UCSD-AML1 (cell line): ENCODE measurements at regions not wholly inside any gene's neighbourhood (a gene's known extent, or its start where the extent isn't known, plus 50 kb on each side); places are given as distances from the start of the nearest gene placed in this dataset.

ENCODE experiments used
- DNase-seq: peaks from one replicate; lab custom pipeline; 2025; ENCODE audit not compliant: unreplicated experiment; lab: John Stamatoyannopoulos, UW

DNA sequence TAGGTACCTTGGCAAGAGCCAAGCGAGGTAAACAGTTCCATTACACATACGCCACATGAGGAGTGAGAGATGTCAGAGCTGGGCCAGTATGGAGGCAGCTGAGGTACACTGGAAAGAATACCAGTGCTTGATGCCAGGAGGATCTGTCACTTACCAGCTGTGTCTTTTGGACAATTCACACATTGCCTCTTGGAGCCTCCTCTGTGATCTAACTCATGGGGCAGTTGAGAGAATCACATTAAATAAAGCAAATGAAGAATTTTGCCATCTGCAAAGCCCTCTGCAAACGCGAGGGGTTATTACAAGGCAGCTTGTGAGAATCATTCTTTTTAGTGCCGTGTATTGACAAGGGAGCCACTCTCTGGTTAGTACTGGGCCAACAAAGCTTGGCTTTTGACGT is 429.7 kb upstream of the KLF4 start:
- DNase-seq: no peak

DNA sequence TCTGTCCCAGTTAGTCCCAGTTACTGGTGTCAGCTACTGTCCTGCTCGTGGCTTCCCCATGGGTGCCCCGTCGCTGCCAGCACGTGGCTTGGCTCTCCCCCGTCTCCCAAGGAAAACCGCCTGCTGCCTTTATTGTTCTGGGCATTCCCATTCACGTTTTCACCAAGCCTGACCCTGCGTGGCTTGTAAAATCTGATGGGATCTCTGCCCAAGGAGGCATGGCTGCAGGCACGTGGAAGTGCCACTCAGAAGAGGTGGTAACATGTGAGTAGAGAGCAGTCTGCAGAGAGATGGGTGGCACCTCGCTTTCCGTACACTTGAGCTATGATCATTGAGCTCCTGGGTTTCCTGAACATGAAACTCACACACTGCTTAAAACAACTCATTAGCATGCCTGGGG is 429.2 kb upstream of the KLF4 start:
- DNase-seq: no peak

DNA sequence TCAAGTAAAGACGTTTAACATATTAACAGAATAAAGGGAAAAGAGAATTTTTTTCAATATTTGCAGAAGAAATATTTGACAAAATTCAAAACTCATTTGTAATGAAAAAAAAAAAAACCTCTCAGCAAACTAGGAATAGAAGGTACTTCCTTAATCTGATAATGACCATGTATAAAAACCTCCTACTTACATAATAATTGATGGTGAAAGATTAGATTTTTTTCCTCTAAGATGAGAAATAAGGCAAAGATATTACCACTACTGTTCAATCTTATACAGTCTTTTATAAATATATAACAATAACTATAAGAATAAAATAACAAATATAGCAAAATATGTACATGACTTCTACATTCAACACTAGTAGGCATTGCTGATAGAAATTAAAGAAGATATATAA is 424.6 kb upstream of the KLF4 start:
- DNase-seq: no peak

DNA sequence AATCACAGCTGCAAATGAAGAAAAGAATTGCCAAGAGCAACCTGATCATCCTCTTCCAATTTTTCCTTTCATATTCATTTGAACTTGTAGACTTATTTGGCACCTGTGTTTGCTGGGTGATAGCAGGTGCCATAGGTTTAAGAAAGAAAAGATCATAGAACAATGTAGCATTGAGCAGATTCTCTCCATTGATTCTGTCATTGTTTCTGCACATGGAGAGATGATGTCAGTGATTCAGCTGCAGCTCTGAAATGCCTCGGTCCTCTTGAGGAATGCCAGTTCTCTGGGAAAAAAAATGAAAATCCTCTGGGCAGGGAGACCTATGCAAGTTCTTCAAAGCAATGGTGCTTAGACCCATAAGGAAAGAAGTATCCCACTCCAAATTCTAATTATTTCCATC is 418.1 kb upstream of the KLF4 start:
- no peak for DNase-seq

DNA sequence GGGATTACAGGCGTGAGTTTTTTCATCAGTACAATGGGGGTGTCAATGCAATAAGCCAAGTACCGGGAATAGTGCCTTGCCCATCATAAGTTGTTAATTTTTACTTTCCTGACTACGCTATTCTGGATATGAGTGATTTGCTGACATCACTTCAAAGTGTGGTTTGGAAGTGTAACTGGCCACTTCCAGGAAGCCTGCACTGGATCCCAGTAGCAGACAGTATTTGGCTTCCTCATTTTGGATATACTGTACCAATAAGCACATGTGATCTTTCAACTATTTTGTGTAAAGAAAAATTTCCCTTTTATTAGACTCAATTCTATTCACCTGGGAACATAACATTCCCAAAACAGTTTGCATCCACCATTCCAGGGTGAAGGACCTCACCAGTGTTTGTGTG is 417.7 kb upstream of the KLF4 start:
- DNase-seq: no peak

DNA sequence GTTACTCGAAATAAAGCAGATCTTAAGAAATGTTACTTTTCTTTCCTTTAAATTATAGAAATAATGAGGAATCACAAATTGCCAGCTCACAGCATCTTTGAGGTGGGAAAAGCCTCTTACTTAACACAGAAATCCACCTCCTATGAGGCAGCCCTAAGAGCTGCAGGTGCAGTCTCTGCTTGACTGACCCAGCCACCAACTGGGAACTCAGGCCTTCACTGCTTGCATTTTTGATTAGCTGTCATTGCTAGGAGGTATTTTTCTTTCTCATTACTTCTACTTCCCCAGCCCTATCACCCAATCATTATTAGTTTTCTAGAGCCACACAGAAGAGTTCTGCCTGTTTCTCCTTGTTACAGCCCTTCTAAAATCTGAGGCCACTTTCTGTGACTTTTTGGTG is 416.5 kb upstream of the KLF4 start:
- no peak for DNase-seq

DNA sequence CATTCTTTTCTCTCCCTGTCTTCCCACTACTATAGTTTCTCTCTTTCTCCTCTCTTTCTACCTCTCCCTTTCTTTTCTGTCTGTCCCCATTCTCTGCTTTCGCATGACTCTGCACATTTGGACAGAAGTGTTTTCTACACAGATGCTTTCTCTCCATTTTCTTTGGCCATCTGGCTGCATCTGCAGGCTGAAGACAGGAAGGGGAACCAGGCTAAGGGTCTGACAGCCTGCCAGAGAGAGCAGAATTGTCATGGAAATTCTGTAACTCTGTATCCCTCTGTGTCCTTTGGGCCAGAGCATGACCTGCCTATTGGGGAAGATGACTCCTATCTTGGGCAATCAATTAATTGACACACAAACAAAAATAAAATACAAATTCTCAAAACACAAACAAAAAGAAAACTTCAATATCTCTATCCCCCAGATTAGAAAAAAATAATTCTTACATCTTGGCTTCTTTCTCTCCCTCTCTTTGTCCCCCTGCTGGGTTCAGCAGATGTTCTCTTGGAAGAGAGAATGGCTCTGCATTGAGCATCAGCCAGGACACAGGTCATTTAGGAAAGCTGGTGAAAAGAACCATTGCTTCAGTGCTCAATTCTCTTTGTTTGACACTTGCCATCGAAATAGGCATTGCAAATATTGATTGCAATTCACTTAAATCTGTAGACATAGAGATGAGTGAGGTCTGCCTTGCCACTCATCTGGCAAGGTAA is 415.9 kb upstream of the KLF4 start:
- DNase-seq: no peak

DNA sequence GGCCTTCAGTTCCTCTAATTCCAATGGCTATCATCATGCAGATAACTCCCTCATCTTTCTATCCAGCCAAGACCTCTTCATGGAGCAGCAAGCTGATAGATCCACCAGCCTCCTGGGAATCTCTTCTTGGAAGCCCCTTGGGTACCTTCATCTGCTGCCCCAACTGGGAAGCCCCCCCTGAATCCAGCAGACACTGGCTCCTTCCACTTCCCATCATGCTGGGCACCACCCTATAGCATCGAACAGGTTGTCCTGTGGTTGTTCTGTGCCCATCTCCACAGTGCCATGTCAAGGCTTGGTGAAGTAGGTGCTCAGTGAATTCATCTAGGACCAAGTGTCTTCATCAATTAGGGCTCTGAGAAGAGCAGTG is 410.4 kb upstream of the KLF4 start:
- DNase-seq: no peak

DNA sequence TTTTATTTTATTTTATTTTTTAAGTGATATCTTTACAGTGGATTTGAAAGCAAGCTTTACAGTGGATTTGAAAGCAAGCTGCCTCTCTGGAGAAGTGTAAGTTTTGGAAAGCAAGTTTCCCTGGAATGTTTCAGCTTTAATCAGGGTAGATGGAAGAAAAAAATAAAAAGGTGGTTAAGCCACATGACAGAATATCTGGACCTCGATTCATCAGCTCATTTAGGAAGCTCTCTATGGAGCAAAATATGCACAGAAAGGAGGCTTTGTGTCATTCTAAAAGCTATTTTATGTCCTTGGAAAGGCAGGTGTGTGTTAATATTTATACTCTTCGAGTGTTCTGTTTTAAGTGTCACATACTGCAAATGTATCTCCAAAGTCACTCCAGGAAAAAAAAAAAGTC is 409.2 kb upstream of the KLF4 start:
- DNase-seq: no peak

DNA sequence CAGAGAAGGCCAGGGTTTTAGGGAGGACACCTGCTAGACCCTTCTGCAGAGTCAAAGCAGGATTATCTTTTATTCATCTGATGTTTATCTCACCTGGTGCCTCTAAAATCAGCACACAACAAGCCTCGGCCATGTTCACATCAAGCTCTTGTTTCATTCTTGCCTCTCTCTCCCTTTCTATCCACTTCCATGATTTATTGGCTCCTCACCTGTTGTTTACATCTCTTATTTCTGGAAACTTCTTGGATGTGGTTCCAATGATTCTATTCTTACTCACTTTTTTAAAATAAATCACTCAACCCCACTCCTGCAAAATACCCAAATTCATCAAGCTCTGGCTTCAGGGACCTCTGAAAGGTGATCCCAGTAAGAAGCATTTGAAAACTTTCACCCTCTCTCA is 407.0 kb upstream of the KLF4 start:
- no peak for DNase-seq

DNA sequence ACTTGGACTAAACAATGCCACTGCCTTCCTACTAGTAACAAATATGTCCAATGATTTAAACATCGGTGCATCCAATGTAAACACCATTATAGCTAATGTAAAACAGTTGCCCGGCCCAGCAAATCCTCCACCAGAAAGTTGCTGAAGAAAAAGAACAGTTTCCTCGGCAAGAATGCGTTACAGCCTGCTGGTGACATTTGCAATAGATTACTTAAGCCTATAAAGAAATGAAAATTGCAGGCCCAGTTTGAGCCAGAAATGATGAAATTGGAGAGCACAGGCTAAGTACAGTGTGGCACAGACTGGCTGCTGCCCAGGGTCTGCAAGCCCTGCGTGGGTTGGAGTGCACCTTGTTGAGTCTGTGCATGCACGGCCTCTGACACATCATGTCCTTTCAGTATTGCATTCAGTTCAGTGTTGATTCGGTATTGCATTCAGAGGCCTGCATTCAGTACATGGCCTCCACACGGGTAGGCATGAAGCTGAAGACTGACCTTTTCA is 406.0 kb upstream of the KLF4 start:
- no peak for DNase-seq

DNA sequence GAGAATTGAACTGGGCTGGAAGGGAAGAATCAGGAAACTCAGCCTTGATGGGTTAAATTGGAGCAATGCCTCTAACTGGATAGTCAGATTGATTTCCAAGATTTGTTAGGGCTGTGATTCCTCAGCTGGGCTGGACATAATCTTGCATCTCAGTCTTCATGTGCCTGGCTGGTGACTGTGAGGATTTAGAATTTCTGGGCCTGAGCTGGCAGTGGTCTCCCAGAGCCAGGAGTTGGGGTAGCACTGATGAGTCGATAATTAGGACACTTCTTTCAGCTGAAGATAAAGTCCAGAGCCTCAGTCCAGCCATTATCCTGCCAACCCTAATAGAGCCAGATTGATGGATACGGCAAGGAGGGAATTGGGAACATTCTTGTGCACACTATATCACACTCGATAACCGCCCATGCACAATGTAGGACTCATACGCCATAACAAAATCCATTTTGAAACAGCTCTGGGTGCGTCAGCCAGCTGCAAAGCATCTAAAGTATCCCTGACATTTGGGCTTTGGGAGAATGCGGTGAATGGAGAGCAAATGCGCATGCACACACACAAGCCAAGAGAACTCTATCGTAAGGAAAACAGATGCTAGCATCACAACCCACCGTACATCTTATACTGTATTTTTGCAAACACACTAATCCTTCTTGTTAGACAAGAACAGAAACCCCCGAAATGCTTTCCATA is 405.1 kb upstream of the KLF4 start:
- DNase-seq: no peak

DNA sequence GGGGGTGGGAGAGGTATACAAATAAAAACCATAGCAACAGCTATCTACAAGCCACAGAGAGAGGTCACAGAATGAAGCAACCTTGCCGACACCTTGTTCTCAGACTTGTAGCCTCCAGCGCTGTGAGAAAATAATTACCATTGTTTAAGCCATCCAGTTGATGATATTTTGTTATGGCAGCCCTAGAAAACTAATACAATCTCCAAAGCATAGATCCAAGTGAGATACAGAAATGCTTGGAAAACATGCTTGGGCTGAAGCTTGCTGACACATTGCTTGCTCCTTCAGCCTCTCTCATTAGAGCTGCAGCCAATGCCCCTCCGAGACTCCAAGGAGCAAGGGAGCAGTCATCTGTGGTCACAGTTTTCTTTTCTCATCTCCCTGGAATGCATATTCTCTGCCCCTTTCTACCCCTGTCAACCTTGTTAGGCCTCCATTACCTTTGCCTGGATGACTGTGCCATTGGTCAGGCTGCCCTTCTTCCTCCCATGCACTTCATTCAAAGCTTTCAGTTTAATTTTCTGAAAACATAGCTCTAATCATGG is 401.4 kb upstream of the KLF4 start:
- DNase-seq: no peak

DNA sequence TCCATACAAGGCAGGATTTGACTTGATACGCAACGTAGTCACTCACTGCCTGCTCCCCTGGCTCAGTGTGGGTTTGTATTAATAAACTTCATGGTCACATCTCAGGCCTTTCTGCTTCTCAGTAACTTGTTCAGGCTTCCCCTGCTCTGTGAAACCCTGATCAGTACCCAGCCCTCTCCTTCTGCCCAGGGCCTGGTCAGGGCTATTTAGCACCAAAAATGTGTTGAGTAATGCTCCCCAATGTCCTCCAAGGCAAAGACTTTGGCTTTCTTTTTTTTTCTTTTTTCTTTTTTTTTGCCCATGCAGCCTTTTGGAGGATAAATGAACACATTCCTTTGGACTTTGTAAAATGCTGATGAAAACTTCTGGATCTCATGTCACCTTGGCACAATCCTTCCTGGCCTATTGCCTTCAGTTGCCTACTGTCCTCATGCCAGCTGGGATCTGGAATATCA is 399.2 kb upstream of the KLF4 start:
- no peak for DNase-seq

DNA sequence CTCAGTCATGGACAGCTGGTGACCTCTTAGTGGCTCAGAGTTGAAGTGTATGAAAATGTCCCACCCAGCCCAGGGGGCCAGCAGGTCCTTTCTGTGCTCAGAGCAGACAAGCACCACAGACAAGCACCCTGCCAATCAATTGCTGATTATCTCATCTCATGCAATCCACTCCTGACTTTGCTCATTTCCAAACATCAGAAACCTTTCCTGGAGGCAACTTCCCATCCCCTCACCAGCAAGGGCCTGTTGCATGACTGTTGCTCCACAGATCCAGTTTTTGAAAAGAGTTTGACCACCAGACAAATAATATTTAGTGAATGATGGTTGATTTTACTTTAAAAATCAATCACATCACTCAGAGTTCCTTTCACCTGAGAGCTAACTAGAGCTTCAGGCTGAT is 397.3 kb upstream of the KLF4 start:
- no peak for DNase-seq

DNA sequence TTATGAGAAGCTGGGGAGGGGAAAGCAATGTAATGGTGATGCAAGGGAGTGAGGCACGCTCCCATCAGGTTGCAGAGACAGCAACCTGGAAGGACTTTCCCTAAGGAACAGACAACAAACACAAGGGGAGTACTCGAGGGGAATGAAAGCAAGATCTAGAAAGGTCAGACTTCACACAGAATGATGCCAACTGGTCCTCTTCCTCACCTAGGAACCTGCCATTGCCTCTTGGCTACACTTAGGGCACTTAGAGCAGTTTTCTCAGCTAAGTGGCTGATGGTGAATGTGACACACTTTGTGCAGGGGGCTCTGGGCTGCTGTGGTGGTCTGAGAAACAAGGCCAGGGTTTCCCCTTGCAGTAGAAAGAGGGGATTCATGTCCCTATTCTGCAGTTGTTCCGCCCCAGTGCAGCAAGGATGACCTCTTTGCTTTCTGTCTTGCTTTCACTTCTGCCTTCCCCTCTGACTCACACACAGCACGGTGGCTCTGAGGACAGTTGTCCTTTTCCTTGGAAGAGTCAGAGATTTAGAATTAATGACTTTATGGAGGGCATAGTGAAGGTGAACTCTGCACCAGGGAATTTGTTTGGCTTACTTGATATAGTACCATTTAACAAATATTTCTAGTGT is 394.0 kb upstream of the KLF4 start:
- no peak for DNase-seq

DNA sequence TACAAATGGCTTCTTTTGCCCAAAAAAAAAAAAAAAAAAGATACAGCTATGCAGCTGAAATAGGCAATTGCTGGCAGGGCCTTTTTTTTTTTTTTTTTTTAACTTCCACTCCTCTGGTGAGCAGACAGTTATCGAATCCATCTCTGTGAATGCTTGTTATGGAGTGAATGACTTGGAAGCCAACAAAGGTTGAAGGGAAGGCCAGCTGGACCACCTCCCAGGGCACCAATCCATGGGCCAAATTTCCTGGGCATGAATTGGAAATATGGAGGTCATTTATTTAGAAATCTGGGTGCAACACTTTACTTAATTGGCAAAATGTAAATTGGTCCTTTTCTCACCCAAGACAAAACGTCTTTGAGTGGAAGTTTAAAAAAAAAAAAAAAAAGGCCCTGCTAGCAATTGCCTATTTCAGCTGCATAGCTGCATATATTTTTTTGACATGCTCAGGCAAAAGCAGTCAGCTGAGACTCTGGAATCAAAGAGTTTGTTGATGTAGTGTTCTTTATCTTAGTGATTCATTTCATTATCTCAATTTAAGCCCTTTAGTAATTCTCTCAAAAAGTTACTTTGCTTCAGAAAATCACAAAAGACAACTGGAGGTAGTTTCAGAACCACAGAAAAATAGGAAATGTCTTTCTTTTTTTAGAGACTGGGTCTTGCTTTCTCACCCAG is 392.2 kb upstream of the KLF4 start:
- DNase-seq: no peak

DNA sequence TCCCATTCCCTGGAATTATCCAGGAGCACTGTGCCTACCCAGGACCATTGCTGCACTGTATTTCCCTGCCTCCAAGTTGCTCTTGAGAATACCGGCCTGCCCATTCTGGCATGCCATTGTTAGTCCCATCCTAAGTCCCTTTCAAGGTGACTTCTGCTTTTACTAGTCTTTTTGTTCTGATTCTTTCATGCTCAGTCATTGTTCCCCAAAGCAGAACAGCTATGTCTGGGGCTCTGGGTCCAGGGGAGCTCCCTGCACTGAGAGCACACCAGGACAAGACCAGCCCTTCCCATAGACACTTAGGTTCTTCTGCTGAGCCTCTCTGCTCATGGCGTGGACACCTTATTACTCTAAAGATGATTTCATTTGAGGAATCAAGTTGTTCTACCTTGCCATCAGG is 388.9 kb upstream of the KLF4 start:
- DNase-seq: no peak

DNA sequence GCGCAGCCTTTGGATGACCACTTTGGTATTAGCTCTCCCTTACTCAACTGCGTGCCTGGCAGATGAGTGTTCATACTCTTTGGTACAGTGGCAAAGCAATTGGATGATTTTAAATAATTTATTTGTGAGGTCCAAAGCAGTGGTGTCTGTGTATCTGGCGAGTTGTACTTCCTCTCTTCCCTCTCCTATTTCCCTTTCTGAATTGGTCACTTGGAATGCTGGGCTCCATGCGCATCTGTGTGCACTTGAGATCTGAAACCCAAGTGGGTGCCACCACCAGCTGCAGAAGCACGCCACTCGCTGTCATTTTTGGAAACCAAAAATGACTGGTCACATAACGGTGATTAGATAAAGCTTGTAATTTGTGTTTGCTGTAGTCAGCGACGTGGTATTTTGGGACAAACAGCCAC is 386.0 kb upstream of the KLF4 start:
- DNase-seq: no peak

DNA sequence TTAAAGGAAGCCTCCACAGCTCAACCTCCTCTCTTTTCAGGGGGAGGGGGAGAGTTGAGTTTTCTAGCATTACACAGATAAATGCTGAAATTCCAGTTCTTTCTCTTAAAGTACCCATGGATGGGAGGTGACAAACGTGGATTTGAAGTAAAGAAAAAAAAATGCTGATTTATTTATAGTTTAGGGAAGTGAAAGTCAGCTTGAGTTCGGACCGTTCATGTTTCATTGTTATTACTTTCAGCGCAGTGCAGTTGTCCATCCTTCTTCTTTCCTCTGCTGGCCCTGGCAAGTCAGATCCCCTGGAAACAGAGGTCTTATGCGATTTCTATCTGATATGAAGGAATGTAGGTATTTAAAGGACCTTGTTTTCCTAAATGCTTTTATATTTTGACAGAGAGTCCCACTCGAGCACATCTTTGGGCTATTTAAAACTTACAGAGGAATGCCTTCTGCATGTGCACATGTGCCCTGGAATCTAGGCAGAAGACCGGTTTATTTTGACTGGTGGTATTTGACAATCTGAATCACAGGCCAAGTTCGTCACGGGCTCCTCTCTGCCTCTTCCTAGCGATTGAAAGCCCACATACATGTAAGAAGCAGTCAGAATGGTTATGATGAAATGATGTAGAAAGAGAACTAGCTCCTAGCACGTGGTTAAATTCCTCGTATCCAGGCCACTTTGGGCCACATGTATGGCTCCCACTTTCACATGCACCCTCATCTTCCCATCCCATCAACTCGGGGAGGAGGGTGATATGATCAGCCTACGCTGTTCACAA is 385.2 kb upstream of the KLF4 start:
- no peak for DNase-seq

DNA sequence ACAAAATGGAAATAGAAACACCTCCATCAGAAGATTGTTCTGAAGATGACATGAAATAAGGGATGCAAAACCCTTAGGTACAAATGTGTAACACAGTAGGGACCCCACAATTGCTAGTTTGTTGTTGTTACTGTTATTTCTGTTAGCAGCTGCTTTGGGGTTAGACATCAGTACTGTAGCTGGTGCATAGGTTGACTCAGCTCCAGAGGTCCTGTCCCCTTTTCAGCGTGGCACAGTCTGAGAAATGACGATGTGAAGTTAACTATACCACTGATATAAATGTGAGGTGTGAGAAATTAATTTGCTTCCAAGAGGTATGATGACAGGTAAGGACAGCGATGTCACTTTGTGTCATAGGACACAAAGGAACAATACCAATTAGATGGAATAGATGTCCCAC is 384.6 kb upstream of the KLF4 start:
- DNase-seq: no peak
